ENCODE measurements at regions not wholly inside any gene's neighbourhood (a gene's known extent, or its start where the extent isn't known, plus 50 kb on each side); places are given as distances from the start of the nearest gene placed in this dataset.

GRCh38 chr1:56034222-56034621, 545.1 kb downstream of the PLPP3 start:
- no peaks in the 10 kb centered on the region for H3K27me3 ChIP-seq (replicated peaks in 1 of 4; ENCODE audit: control insufficient read depth in 3 of 4, extremely low read depth in 1 of 4, insufficient read depth in 3 of 4, low read length in 3 of 4)
- no peak overlapping the region for H2BK20ac ChIP-seq (ENCODE audit: low read length)
- no peak overlapping the region for H2BK120ac ChIP-seq (replicated peaks; ENCODE audit: low read depth, low read length)
- ChIA-PET CTCF (ENCODE audit: partially characterized antibody) (interaction anchor here (1.5 kb wide), 1 partner anchor 17 kb away, joined by 4 read pairs; no protein-coding TSS in a partner anchor), POLR2A (ENCODE audit: partially characterized antibody) (no interaction called here)
- no peak overlapping the region for H3K4me3 ChIP-seq (ENCODE audit: extremely low read depth in 1 of 4, insufficient read depth in 2 of 4, low read depth in 3 of 4, low read length in 4 of 4)
- no peaks in the 10 kb centered on the region for H4K20me1 ChIP-seq (replicated peaks in 1 of 2; ENCODE audit: control insufficient read depth in 1 of 2, insufficient read depth in 2 of 2, low read length in 2 of 2)
- H2BK15ac ChIP-seq (ENCODE audit: low read length), result no peak overlapping the region
- no peak overlapping the region for H3K4ac ChIP-seq (replicated peaks; ENCODE audit: insufficient read length, low read depth, low read length)
- H3K9me3 ChIP-seq (ENCODE audit: insufficient read depth in 2 of 2, low read depth in 1 of 2, low read length in 1 of 2), result no peaks in the 10 kb centered on the region
- H3K4me2 ChIP-seq (ENCODE audit: insufficient read depth in 1 of 2, low read depth in 2 of 2, low read length in 2 of 2), result no peak overlapping the region
- no peaks in the 10 kb centered on the region for H3K23me2 ChIP-seq (ENCODE audit: low read depth, low read length)
- H3K56ac ChIP-seq (replicated peaks; ENCODE audit: insufficient read length, low read depth, low read length), result no peak overlapping the region
- no peak overlapping the region for H2BK5ac ChIP-seq (ENCODE audit: low read depth, low read length)
- no peak overlapping the region for H2AFZ ChIP-seq (ENCODE audit: low read length)
- H3K36me3 ChIP-seq (ENCODE audit: control insufficient read depth in 2 of 4, insufficient read depth in 4 of 4, low read length in 3 of 4), result no peaks in the 10 kb centered on the region
- no peak overlapping the region for H4K91ac ChIP-seq (replicated peaks; ENCODE audit: insufficient read length, low read length)
- H3K79me1 ChIP-seq (ENCODE audit: low read depth, low read length), result no peaks in the 10 kb centered on the region
- H4K8ac ChIP-seq (ENCODE audit: extremely low read depth, insufficient read depth, low read length), result no peak overlapping the region
- no peak overlapping the region for H2BK12ac ChIP-seq (ENCODE audit: low read depth, low read length)
- no peaks in the 10 kb centered on the region for H3K4me1 ChIP-seq (replicated peaks in 1 of 4; ENCODE audit: control insufficient read depth in 3 of 4, insufficient read depth in 4 of 4, low read length in 3 of 4)
- FAIRE-seq (no peak), DNase-seq (ENCODE audit: low read depth in 1 of 2, low spot score in 2 of 2) (no peak)
- no peak overlapping the region for H3K23ac ChIP-seq (ENCODE audit: insufficient read length)
- H3K14ac ChIP-seq (ENCODE audit: insufficient read length), result no peak overlapping the region
- H2AK5ac ChIP-seq (ENCODE audit: low read depth, low read length), result no peak overlapping the region
- H3K9ac ChIP-seq (replicated peaks in 1 of 4; ENCODE audit: extremely low read depth in 1 of 4, low read depth in 3 of 4, low read length in 3 of 4), result no peak overlapping the region
- no peak overlapping the region for H3K27ac ChIP-seq (ENCODE audit: low read depth, low read length)
- no peak overlapping the region for H3K18ac ChIP-seq (ENCODE audit: extremely low read depth, low read length)
- H3K79me2 ChIP-seq (ENCODE audit: control insufficient read depth in 1 of 2, insufficient read depth in 2 of 2, low read length in 2 of 2), result no peaks in the 10 kb centered on the region
- H4K5ac ChIP-seq (ENCODE audit: insufficient read length, low read depth, low read length), result no peak overlapping the region
- TF ChIP-seq TEAD4 (IDR thresholded peaks at IDR 0.05; ENCODE audit: low read depth, low read length) (no peak), BCL11A (IDR thresholded peaks at IDR 0.05; ENCODE audit: low read depth in 2 of 2, low read length in 2 of 2) (no peak), E2F6 (IDR thresholded peaks at IDR 0.05) (no peak), TCF12 (IDR thresholded peaks at IDR 0.05; ENCODE audit: low read depth, low read length) (no peak), JUND (IDR thresholded peaks at IDR 0.05; ENCODE audit: low read length) (no peak), KDM5A (IDR thresholded peaks at IDR 0.05; ENCODE audit: low read length) (no peak), CHD2 (IDR thresholded peaks at IDR 0.05; ENCODE audit: low read length) (no peak), TBP (IDR thresholded peaks at IDR 0.05; ENCODE audit: low read depth, low read length) (no peak), CTCF (IDR thresholded peaks at IDR 0.05; ENCODE audit: control extremely low read depth in 1 of 3, insufficient read depth in 1 of 3, low read depth in 1 of 3, low read length in 3 of 3) (no peak), RFX5 (IDR thresholded peaks at IDR 0.05; ENCODE audit: borderline replicate concordance, low read depth, low read length) (no peak)
